ENCODE measurements at regions not wholly inside any gene's neighbourhood (a gene's known extent, or its start where the extent isn't known, plus 50 kb on each side); places are given as distances from the start of the nearest gene placed in this dataset.

DNA sequence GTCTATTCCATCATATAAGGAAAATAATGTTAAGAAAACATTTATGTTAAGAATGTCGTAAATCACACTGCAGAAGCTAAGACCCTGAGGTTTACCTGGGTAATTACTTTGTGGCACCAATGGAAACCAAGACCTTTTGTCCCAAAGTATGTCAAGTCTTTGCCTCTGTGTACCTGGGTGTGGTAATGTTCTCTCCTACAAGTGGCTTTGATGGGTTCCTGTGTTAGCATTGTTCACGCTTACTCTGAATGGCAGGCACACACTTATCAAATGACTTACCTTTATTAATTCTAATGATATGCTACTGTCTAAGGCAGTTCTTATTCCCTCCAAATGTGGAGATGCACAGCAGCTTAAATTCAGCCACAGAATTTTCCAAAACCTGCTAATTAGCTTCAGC is 206.1 kb downstream of the KCTD12 start:
- DNase-seq (ENCODE audit: low read depth), result no peak
- TF ChIP-seq, protein P1, sequence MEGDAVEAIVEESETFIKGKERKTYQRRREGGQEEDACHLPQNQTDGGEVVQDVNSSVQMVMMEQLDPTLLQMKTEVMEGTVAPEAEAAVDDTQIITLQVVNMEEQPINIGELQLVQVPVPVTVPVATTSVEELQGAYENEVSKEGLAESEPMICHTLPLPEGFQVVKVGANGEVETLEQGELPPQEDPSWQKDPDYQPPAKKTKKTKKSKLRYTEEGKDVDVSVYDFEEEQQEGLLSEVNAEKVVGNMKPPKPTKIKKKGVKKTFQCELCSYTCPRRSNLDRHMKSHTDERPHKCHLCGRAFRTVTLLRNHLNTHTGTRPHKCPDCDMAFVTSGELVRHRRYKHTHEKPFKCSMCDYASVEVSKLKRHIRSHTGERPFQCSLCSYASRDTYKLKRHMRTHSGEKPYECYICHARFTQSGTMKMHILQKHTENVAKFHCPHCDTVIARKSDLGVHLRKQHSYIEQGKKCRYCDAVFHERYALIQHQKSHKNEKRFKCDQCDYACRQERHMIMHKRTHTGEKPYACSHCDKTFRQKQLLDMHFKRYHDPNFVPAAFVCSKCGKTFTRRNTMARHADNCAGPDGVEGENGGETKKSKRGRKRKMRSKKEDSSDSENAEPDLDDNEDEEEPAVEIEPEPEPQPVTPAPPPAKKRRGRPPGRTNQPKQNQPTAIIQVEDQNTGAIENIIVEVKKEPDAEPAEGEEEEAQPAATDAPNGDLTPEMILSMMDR (IDR thresholded peaks at IDR 0.05; ENCODE audit: control insufficient read depth, insufficient read depth, low read depth, low read length, missing control alignments), result no peak
- H3K4me3 ChIP-seq (ENCODE audit: control insufficient read depth, low read depth, low read length), result no peak overlapping the region

- no peak for DNase-seq (ENCODE audit: low read depth)
Measured at GRCh38 chr13:76677043-76677442, 209.2 kb downstream of the KCTD12 start.

DNA sequence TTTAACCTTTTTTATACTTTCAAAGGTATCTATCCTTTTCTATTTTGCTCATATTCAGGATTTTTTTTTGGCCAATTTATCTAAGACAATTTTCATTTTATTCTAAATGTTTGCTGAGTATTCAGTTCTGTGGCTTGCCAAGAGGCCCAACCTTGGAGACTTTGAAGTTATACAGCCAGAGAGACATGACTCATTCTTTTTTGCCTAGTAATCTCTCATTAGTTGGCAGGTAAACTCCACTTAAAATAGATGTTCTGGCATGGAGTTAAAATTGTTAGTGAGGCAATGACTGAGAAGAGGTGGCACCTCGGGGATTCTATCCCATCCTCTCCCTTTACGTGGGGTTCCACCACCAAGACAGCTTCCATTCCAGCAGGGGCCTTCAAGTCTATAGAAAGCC is 213.8 kb downstream of the KCTD12 start:
- H3K4me3 ChIP-seq (ENCODE audit: control insufficient read depth, low read depth, low read length), result no peak overlapping the region
- no peak for DNase-seq (ENCODE audit: low read depth)
- TF ChIP-seq, protein P1 (IDR thresholded peaks at IDR 0.05; ENCODE audit: control insufficient read depth, insufficient read depth, low read depth, low read length, missing control alignments), result no peak

More at GRCh38 chr13:76677043-76677442, 209.2 kb downstream of the KCTD12 start:
- H3K4me3 ChIP-seq (ENCODE audit: control insufficient read depth, low read depth, low read length), result no peak overlapping the region
- TF ChIP-seq, protein P1 (IDR thresholded peaks at IDR 0.05; ENCODE audit: control insufficient read depth, insufficient read depth, low read depth, low read length, missing control alignments), result no peak

DNA sequence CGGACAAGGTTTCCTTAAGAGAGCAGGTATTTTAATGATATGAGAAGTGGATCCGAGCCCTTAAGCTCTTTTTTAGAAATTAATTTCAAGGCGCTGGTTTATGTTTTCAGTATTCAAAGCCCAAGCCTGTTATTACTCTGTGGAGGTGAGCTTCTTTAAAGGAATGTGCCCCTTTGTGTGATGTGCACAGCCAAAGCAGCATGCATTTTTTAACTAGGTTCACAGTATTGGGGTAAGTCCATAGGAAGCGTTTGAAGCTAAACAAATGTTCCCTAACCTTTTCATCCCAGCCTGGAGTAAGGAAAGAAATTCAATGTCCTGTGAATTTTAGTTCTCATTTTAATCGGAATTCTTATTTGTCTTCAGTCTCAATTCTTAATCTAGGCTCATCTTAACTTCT is 217.5 kb downstream of the KCTD12 start:
- TF ChIP-seq, protein P1 (IDR thresholded peaks at IDR 0.05; ENCODE audit: control insufficient read depth, insufficient read depth, low read depth, low read length, missing control alignments), result no peak
- DNase-seq (ENCODE audit: low read depth), result no peak
- H3K4me3 ChIP-seq (ENCODE audit: control insufficient read depth, low read depth, low read length), result no peak overlapping the region

DNA sequence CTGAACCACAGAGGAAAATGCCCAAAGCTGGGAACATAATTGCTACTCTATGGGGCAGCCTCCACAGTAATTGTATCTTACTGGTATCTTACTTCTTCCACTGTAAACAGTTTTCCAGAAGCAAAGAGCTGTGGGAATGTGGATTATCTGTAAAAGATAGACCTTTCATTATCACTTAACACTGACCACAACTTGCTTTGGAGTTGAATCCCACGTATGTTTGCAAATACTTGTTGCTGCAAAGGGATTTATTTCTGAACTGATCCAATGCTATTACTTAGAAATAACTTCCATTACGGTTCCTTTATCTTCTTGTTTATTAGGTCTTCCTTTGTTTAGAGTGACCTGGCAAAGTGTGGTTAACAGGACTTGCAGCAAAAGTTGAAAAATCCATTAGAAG is 218.1 kb downstream of the KCTD12 start:
- TF ChIP-seq, protein P1 (IDR thresholded peaks at IDR 0.05; ENCODE audit: control insufficient read depth, insufficient read depth, low read depth, low read length, missing control alignments), result no peak
- DNase-seq (ENCODE audit: low read depth), result no peak
- H3K4me3 ChIP-seq (ENCODE audit: control insufficient read depth, low read depth, low read length), result no peak overlapping the region

GRCh38 chr13:76667551-76667950 is 218.7 kb downstream of the KCTD12 start:
- TF ChIP-seq, protein P1 (IDR thresholded peaks at IDR 0.05; ENCODE audit: control insufficient read depth, insufficient read depth, low read depth, low read length, missing control alignments), result peak; percentile 45
- peak; percentile 48 for DNase-seq (ENCODE audit: low read depth)
- no peak overlapping the region for H3K4me3 ChIP-seq (ENCODE audit: control insufficient read depth, low read depth, low read length)

Data from AG09309 (cell line).